HFFc6 (cell line): ENCODE measurements at regions not wholly inside any gene's neighbourhood (a gene's known extent, or its start where the extent isn't known, plus 50 kb on each side); places are given as distances from the start of the nearest gene placed in this dataset.
"Not testable (repeated sequence)": the region's sequence is repeated elsewhere in the genome, so short reads cannot be mapped to it uniquely, and the experiment has no call there.

Experiments used
- DNase-seq: peaks from one replicate; pipeline ENCODE4 v3.0.0-alpha.2; 2018
- H3K27ac Mint-ChIP-seq: 2 replicates; pipeline ENCODE4 v1.8.0; 2020; ENCODE audit warnings: mild to moderate bottlenecking, mixed read lengths
- H3K27me3 Mint-ChIP-seq: 2 replicates; pipeline ENCODE4 v1.8.0; 2021; ENCODE audit warnings: mild to moderate bottlenecking, moderate library complexity, mixed read lengths; ENCODE audit not compliant: insufficient read depth
- H3K36me3 Mint-ChIP-seq: 2 replicates; pipeline ENCODE4 v1.8.0; 2021; ENCODE audit warnings: low read depth, mixed read lengths
- H3K4me1 Mint-ChIP-seq: 2 replicates; pipeline ENCODE4 v1.8.0; 2020; ENCODE audit warnings: low read depth, mixed read lengths
- H3K4me3 Mint-ChIP-seq: 2 replicates; pipeline ENCODE4 v1.8.0; 2020; ENCODE audit warnings: mild to moderate bottlenecking, moderate library complexity, mixed read lengths
- H3K9me3 Mint-ChIP-seq: 2 replicates; pipeline ENCODE4 v1.8.0; 2020; ENCODE audit warnings: mild to moderate bottlenecking, mixed read lengths
- TF ChIP-seq, protein P1 (sequence below): fragments of 200-600 bp; sonication (generic); IDR thresholded peaks from 2 replicates; pipeline ENCODE4 v1.5.0; 2021; ENCODE audit warnings: antibody characterized with exemption, mild to moderate bottlenecking

GRCh38 chr6:82488403-82488802, 124.8 kb downstream of the TPBG start:
- peaks cover 42% of the 10 kb centered on the region for H3K9me3 Mint-ChIP-seq
- H3K36me3 Mint-ChIP-seq, result peaks cover 11% of the 10 kb centered on the region; the same call in 1 of the 2 replicates
- H3K4me3 Mint-ChIP-seq, result no peak overlapping the region
- TF ChIP-seq, protein P1, sequence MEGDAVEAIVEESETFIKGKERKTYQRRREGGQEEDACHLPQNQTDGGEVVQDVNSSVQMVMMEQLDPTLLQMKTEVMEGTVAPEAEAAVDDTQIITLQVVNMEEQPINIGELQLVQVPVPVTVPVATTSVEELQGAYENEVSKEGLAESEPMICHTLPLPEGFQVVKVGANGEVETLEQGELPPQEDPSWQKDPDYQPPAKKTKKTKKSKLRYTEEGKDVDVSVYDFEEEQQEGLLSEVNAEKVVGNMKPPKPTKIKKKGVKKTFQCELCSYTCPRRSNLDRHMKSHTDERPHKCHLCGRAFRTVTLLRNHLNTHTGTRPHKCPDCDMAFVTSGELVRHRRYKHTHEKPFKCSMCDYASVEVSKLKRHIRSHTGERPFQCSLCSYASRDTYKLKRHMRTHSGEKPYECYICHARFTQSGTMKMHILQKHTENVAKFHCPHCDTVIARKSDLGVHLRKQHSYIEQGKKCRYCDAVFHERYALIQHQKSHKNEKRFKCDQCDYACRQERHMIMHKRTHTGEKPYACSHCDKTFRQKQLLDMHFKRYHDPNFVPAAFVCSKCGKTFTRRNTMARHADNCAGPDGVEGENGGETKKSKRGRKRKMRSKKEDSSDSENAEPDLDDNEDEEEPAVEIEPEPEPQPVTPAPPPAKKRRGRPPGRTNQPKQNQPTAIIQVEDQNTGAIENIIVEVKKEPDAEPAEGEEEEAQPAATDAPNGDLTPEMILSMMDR, result no peak
- DNase-seq, result no peak
- no peak overlapping the region for H3K27ac Mint-ChIP-seq
- no peaks in the 10 kb centered on the region for H3K27me3 Mint-ChIP-seq
- H3K4me1 Mint-ChIP-seq, result no peaks in the 10 kb centered on the region

DNA sequence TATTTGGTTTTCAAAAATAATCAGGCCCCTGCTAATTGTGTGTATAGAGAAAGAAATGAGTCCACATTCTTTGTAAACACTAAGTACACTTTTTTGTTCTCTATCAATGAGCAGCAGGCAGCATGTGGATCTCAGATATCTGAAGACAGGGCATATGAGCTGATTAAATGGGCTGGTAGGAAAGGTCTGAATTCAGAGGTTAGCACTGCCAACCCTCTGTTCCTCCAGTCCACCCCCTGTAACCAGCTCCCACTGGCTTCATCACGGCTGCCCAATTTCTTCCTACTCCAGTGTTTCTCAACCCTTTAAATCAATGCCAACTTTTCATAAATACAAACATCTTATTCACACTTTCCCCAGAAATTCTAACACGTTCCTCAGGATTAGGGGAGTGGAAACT, 128.5 kb downstream of the TPBG start:
- peaks cover 19% of the 10 kb centered on the region for H3K9me3 Mint-ChIP-seq
- no peak for DNase-seq
- TF ChIP-seq, protein P1, result no peak
- H3K4me3 Mint-ChIP-seq, result no peak overlapping the region
- no peaks in the 10 kb centered on the region for H3K4me1 Mint-ChIP-seq
- no peaks in the 10 kb centered on the region for H3K27me3 Mint-ChIP-seq
- no peak overlapping the region for H3K27ac Mint-ChIP-seq
- no peaks in the 10 kb centered on the region for H3K36me3 Mint-ChIP-seq

DNA sequence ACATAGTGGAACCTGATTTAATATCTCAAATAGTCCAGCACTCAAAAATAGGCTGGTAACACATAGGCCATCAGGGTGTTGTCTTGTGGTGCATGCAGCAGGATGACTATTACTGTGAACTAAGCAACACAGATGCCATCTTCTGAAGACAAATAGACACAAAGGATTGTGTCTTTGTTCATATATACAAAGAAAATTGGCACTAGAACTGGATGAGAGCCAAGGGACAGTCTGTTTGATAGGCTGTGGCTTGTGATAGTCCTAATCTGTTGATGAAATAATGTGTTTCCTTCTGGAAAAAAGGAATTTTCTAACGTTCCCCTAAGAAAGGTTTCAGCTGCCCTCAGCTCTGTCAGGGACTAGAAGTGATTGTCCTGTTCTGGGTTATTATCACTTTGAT, 129.8 kb downstream of the TPBG start:
- Mint-ChIP-seq H3K9me3 (peaks cover 8% of the 10 kb centered on the region), H3K4me1 (no peaks in the 10 kb centered on the region), H3K27me3 (no peaks in the 10 kb centered on the region), H3K36me3 (no peaks in the 10 kb centered on the region), H3K27ac (no peak overlapping the region), H3K4me3 (no peak overlapping the region)
- DNase-seq, result no peak
- TF ChIP-seq, protein P1, result no peak

DNA sequence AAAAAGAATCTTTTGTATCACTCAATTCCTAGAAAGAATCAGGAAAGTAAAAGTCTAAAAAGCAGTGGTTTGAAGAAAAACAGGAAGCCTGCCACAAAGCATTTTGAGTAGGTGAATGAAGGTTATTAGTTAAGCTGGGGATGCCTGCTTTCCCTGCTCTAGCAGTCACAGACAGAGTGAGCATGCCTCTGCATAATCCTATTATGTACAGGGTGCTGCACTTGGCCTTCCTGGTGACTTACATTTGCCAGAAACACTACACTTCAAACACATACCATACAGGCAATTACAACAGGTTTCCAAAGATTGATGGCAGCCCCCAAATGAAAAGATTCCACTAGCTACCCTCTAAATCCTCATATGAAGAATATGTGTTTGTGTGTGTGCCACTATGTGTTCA, 130.8 kb downstream of the TPBG start:
- Mint-ChIP-seq H3K4me3 (no peak overlapping the region), H3K4me1 (no peaks in the 10 kb centered on the region), H3K9me3 (peaks cover 6% of the 10 kb centered on the region), H3K27ac (no peak overlapping the region), H3K36me3 (no peaks in the 10 kb centered on the region), H3K27me3 (no peaks in the 10 kb centered on the region)
- TF ChIP-seq, protein P1, result no peak
- no peak for DNase-seq

- not testable (repeated sequence) for H3K36me3 Mint-ChIP-seq, H3K4me1 Mint-ChIP-seq, DNase-seq, H3K9me3 Mint-ChIP-seq, H3K27me3 Mint-ChIP-seq, H3K4me3 Mint-ChIP-seq, H3K27ac Mint-ChIP-seq
Measured at GRCh38 chr6:82501901-82502300, 138.3 kb downstream of the TPBG start.

DNA sequence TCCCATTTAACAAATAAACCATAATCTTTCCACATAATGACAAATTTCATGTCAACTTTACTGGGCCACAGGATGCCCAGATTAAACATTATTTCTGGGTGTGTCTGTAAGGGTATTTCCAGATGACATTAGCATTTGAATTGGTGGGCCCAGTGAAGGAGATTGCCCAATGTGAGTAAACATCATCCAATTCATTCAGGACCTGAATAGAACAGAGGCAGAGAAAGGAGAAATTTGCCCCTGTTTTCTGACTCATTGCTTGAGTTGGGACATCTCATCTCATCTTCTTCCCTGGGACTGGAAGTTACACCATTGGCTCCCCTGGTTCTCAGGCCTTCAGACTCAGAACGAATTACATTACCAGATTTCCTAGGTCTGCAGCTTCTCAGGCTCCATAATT, 142.9 kb downstream of the TPBG start:
- Mint-ChIP-seq H3K4me3 (no peak overlapping the region), H3K4me1 (no peaks in the 10 kb centered on the region), H3K27me3 (peaks cover 3% of the 10 kb centered on the region), H3K27ac (no peak overlapping the region), H3K9me3 (no peaks in the 10 kb centered on the region), H3K36me3 (no peaks in the 10 kb centered on the region)
- TF ChIP-seq, protein P1, result no peak
- DNase-seq, result no peak
